ENCODE measurements at regions not wholly inside any gene's neighbourhood (a gene's known extent, or its start where the extent isn't known, plus 50 kb on each side); places are given as distances from the start of the nearest gene placed in this dataset.

GRCh38 chr20:55229451-55229850 lies 754.1 kb downstream of the DOK5 start:
- intact Hi-C loops (cut with DNase I) = no loop called here
- H3K4me3 ChIP-seq = no peak overlapping the region
- H3K27me3 ChIP-seq (replicated peaks; ENCODE audit: insufficient read depth) = no peaks in the 10 kb centered on the region
- TF ChIP-seq POLR2A (IDR thresholded peaks at IDR 0.05) (no peak), POLR2AphosphoS5 (IDR thresholded peaks at IDR 0.05) (no peak), CTCF (IDR thresholded peaks at IDR 0.05) (no peak)
- no peak for DNase-seq (ENCODE audit: low spot score)
- H3K9me3 ChIP-seq = no peaks in the 10 kb centered on the region
- H3K36me3 ChIP-seq = no peaks in the 10 kb centered on the region
- 70% methylated on average over 1 of the region's 1 CpG for WGBS
- no peak overlapping the region for H3K27ac ChIP-seq
- H3K4me1 ChIP-seq (replicated peaks) = no peaks in the 10 kb centered on the region

GRCh38 chr20:55216525-55217242 lies 741.3 kb downstream of the DOK5 start:
- Histone ChIP-seq H3K4me1 (replicated peaks) (no peaks in the 10 kb centered on the region), H3K27me3 (replicated peaks; ENCODE audit: insufficient read depth) (no peaks in the 10 kb centered on the region), H3K27ac (no peak overlapping the region), H3K36me3 (no peaks in the 10 kb centered on the region), H3K9me3 (no peaks in the 10 kb centered on the region), H3K4me3 (no peak overlapping the region)
- DNase-seq (ENCODE audit: low spot score) = no peak
- TF ChIP-seq POLR2AphosphoS5 (IDR thresholded peaks at IDR 0.05) (no peak), POLR2A (IDR thresholded peaks at IDR 0.05) (no peak), CTCF (IDR thresholded peaks at IDR 0.05) (no peak)
- WGBS = 57% methylated on average over 8 of the region's 8 CpGs
- intact Hi-C loops (cut with DNase I) = no loop called here

- WGBS = 81% methylated on average over 6 of the region's 6 CpGs
Observed at GRCh38 chr20:55213653-55214052, 738.3 kb downstream of the DOK5 start.

GRCh38 chr20:55211481-55211880 lies 736.1 kb downstream of the DOK5 start:
- H3K27ac ChIP-seq = no peak overlapping the region
- WGBS = 76% methylated on average over 6 of the region's 6 CpGs
- H3K4me3 ChIP-seq = no peak overlapping the region
- TF ChIP-seq POLR2A (IDR thresholded peaks at IDR 0.05) (no peak), POLR2AphosphoS5 (IDR thresholded peaks at IDR 0.05) (no peak), CTCF (IDR thresholded peaks at IDR 0.05) (no peak)
- H3K4me1 ChIP-seq (replicated peaks) = no peaks in the 10 kb centered on the region
- no peaks in the 10 kb centered on the region for H3K36me3 ChIP-seq
- intact Hi-C loops (cut with DNase I) = no loop called here
- no peak for DNase-seq (ENCODE audit: low spot score)
- no peaks in the 10 kb centered on the region for H3K27me3 ChIP-seq (replicated peaks; ENCODE audit: insufficient read depth)
- no peaks in the 10 kb centered on the region for H3K9me3 ChIP-seq

More at GRCh38 chr20:55213653-55214052, 738.3 kb downstream of the DOK5 start:
- Histone ChIP-seq H3K27me3 (replicated peaks; ENCODE audit: insufficient read depth) (no peaks in the 10 kb centered on the region), H3K27ac (no peak overlapping the region), H3K4me1 (replicated peaks) (no peaks in the 10 kb centered on the region), H3K36me3 (no peaks in the 10 kb centered on the region), H3K9me3 (no peaks in the 10 kb centered on the region), H3K4me3 (no peak overlapping the region)
- TF ChIP-seq POLR2A (IDR thresholded peaks at IDR 0.05) (no peak), POLR2AphosphoS5 (IDR thresholded peaks at IDR 0.05) (no peak), CTCF (IDR thresholded peaks at IDR 0.05) (no peak)
- intact Hi-C loops (cut with DNase I) = no loop called here
- no peak for DNase-seq (ENCODE audit: low spot score)

- intact Hi-C loops (cut with DNase I) = no loop called here
- H3K4me1 ChIP-seq (replicated peaks) = no peaks in the 10 kb centered on the region
- H3K27me3 ChIP-seq (replicated peaks; ENCODE audit: insufficient read depth) = no peaks in the 10 kb centered on the region
Observed at GRCh38 chr20:55205665-55206064, 730.3 kb downstream of the DOK5 start.

More at GRCh38 chr20:55205665-55206064, 730.3 kb downstream of the DOK5 start:
- H3K9me3 ChIP-seq = no peaks in the 10 kb centered on the region
- no peak for DNase-seq (ENCODE audit: low spot score)
- H3K36me3 ChIP-seq = no peaks in the 10 kb centered on the region
- no peak overlapping the region for H3K4me3 ChIP-seq
- no peak overlapping the region for H3K27ac ChIP-seq
- TF ChIP-seq CTCF (IDR thresholded peaks at IDR 0.05) (no peak), POLR2A (IDR thresholded peaks at IDR 0.05) (no peak), POLR2AphosphoS5 (IDR thresholded peaks at IDR 0.05) (no peak)

Measured in prostate gland (tissue), 2 donors.